ENCODE measurements at regions not wholly inside any gene's neighbourhood (a gene's known extent, or its start where the extent isn't known, plus 50 kb on each side); places are given as distances from the start of the nearest gene placed in this dataset.
"Not testable (repeated sequence)": the region's sequence is repeated elsewhere in the genome, so short reads cannot be mapped to it uniquely, and the experiment has no call there.

GRCh38 chr12:24356240-24356804, 406.9 kb upstream of the SOX5 start:
- DNase-seq = no peak

GRCh38 chr12:24352363-24352762, 402.9 kb upstream of the SOX5 start:
- DNase-seq = no peak

GRCh38 chr12:24349051-24349799, 399.8 kb upstream of the SOX5 start:
- no peak for DNase-seq

- DNase-seq = not testable (repeated sequence)
These were observed 398.7 kb upstream of the SOX5 start for GRCh38 chr12:24348180-24348579.

- no peak for DNase-seq
These were observed 378.8 kb upstream of the SOX5 start for GRCh38 chr12:24328261-24328660.

- DNase-seq = no peak
These were observed 375.9 kb upstream of the SOX5 start for GRCh38 chr12:24325331-24325730.

GRCh38 chr12:24307716-24308335, 358.4 kb upstream of the SOX5 start:
- no peak for DNase-seq

GRCh38 chr12:24307153-24307552, 357.7 kb upstream of the SOX5 start:
- no peak for DNase-seq

GRCh38 chr12:24306001-24306400, 356.5 kb upstream of the SOX5 start:
- no peak for DNase-seq

GRCh38 chr12:24304285-24304684, 354.8 kb upstream of the SOX5 start:
- DNase-seq = no peak

- DNase-seq = no peak
These were observed 353.2 kb upstream of the SOX5 start for GRCh38 chr12:24302708-24303107.

GRCh38 chr12:24297516-24297915, 348.0 kb upstream of the SOX5 start:
- DNase-seq = no peak

- DNase-seq = no peak
These were observed 344.1 kb upstream of the SOX5 start for GRCh38 chr12:24293549-24293948.

- DNase-seq = no peak
These were observed 338.5 kb upstream of the SOX5 start for GRCh38 chr12:24287963-24288362.

GRCh38 chr12:24285448-24285847, 336.0 kb upstream of the SOX5 start:
- DNase-seq = no peak

- no peak for DNase-seq
These were observed 331.9 kb upstream of the SOX5 start for GRCh38 chr12:24281341-24281740.

- DNase-seq = no peak
These were observed 330.8 kb upstream of the SOX5 start for GRCh38 chr12:24280056-24280842.

GRCh38 chr12:24278832-24279231, 329.4 kb upstream of the SOX5 start:
- DNase-seq = no peak

GRCh38 chr12:24270965-24271364, 321.5 kb upstream of the SOX5 start:
- no peak for DNase-seq

- DNase-seq = no peak
These were observed 321.0 kb upstream of the SOX5 start for GRCh38 chr12:24270464-24270863.

- no peak for DNase-seq
These were observed 319.3 kb upstream of the SOX5 start for GRCh38 chr12:24268663-24269186.

GRCh38 chr12:24266982-24267381, 317.5 kb upstream of the SOX5 start:
- no peak for DNase-seq

GRCh38 chr12:24256684-24257083, 307.2 kb upstream of the SOX5 start:
- DNase-seq = no peak

Data from CD4-positive, alpha-beta T cell treated with Interleukin-21 for 1 hour (primary cell).